H1 (cell line): ENCODE measurements at regions not wholly inside any gene's neighbourhood (a gene's known extent, or its start where the extent isn't known, plus 50 kb on each side); places are given as distances from the start of the nearest gene placed in this dataset.

Experiments used
- CTCF ChIA-PET: fragments of 300-600 bp; sonication (Branson Sonifier 250); formaldehyde crosslinking; loops from one replicate; lab custom pipeline; 2021; ENCODE audit not compliant: partially characterized antibody; lab: Charles Lee
- POLR2A ChIA-PET: fragments of 300-600 bp; sonication (Branson Sonifier 250); formaldehyde crosslinking; loops from one replicate; lab custom pipeline; 2021; ENCODE audit warnings: inconsistent platforms; ENCODE audit not compliant: partially characterized antibody; lab: Charles Lee
- DNase-seq, 2 experiments: peaks; one replicate each; pipeline versions ENCODE4 v3.0.0 to v3.0.0-alpha.2; 2010 to 2022; ENCODE audit warnings: low spot score in 2 of 2, low read depth in 1 of 2, mixed read lengths in 1 of 2
- FAIRE-seq: peaks from 2 replicates; lab custom pipeline; 2011; peaks lifted over from hg19 to GRCh38; lab: Jason Lieb, UNC
- H2AFZ ChIP-seq: 2 replicates; pipeline ENCODE4 v1.8.1; 2012; ENCODE audit warnings: low read length, inconsistent platforms
- H2AK5ac ChIP-seq: 2 replicates; pipeline ENCODE4 v1.6.1; 2013; ENCODE audit warnings: low read depth, low read length
- H2BK120ac ChIP-seq: replicated peaks from 2 replicates; pipeline ENCODE3; 2013; ENCODE audit warnings: low read depth, low read length, inconsistent platforms
- H2BK12ac ChIP-seq: 2 replicates; pipeline ENCODE4 v1.6.1; 2013; ENCODE audit warnings: low read depth, low read length
- H2BK15ac ChIP-seq: 2 replicates; pipeline ENCODE4 v1.6.1; 2013; ENCODE audit warnings: low read length
- H2BK20ac ChIP-seq: 2 replicates; pipeline ENCODE4 v1.6.1; 2013; ENCODE audit warnings: low read length
- H2BK5ac ChIP-seq: 2 replicates; pipeline ENCODE4 v1.6.1; 2013; ENCODE audit warnings: low read depth, low read length
- H3K14ac ChIP-seq: 2 replicates; pipeline ENCODE4 v1.6.1; 2013; ENCODE audit warnings: inconsistent platforms; ENCODE audit not compliant: insufficient read length
- H3K18ac ChIP-seq: 2 replicates; pipeline ENCODE4 v1.6.1; 2013; ENCODE audit warnings: low read length; ENCODE audit errors: extremely low read depth
- H3K23ac ChIP-seq: 2 replicates; pipeline ENCODE4 v1.6.1; 2013; ENCODE audit warnings: inconsistent platforms; ENCODE audit not compliant: insufficient read length
- H3K23me2 ChIP-seq: 2 replicates; pipeline ENCODE4 v1.6.1; 2013; ENCODE audit warnings: low read depth, low read length
- H3K27ac ChIP-seq: 2 replicates; pipeline ENCODE4 v1.6.1; 2011; ENCODE audit warnings: low read depth, low read length, inconsistent platforms
- H3K27me3 ChIP-seq, 4 experiments: replicated peaks in 1 of 4; 1 replicate in 1 of 4; 2 replicates in 3 of 4; pipeline versions ENCODE4 v1.6.1 to v1.8.1; 2011 to 2013; ENCODE audit warnings: low read length in 3 of 4, mild to moderate bottlenecking in 3 of 4, inconsistent platforms in 2 of 4, mixed read lengths in 2 of 4, moderate library complexity in 1 of 4; ENCODE audit not compliant: control insufficient read depth in 3 of 4, insufficient read depth in 3 of 4; ENCODE audit errors: extremely low read depth in 1 of 4
- H3K36me3 ChIP-seq, 4 experiments: 2 replicates each; pipeline versions ENCODE4 v1.6.1 to v1.8.1; 2011 to 2013; ENCODE audit warnings: mild to moderate bottlenecking in 4 of 4, low read length in 3 of 4, moderate library complexity in 2 of 4, control low read depth in 1 of 4, inconsistent platforms in 1 of 4; ENCODE audit not compliant: insufficient read depth in 4 of 4, control insufficient read depth in 2 of 4
- H3K4ac ChIP-seq: replicated peaks from 2 replicates; pipeline ENCODE3; 2013; ENCODE audit warnings: low read length, low read depth, mixed read lengths, inconsistent platforms; ENCODE audit not compliant: insufficient read length
- H3K4me1 ChIP-seq, 4 experiments: replicated peaks in 1 of 4; 1 replicate in 1 of 4; 2 replicates in 3 of 4; pipeline versions ENCODE4 v1.6.1 to v1.8.1; 2011 to 2013; ENCODE audit warnings: low read length in 3 of 4, inconsistent platforms in 2 of 4, mixed read lengths in 1 of 4; ENCODE audit not compliant: insufficient read depth in 4 of 4, control insufficient read depth in 3 of 4
- H3K4me2 ChIP-seq, 2 experiments: 2 replicates each; pipeline versions ENCODE4 v1.6.1 to v1.8.1; 2011 to 2013; ENCODE audit warnings: low read depth in 2 of 2, low read length in 2 of 2, control low read depth in 1 of 2, inconsistent platforms in 1 of 2, mild to moderate bottlenecking in 1 of 2; ENCODE audit not compliant: insufficient read depth in 1 of 2
- H3K4me3 ChIP-seq, 4 experiments: fragments of 200-600, 300-600 bp in 1 of 4; sonication (generic), shearing (Covaris generic), sonication (Bioruptor Twin) in 1 of 4; 2 replicates each; pipeline versions ENCODE4 v1.5.1 to v1.8.1; 2011 to 2016; ENCODE audit warnings: low read length in 4 of 4, low read depth in 3 of 4, control low read depth in 2 of 4, inconsistent platforms in 2 of 4, mild to moderate bottlenecking in 2 of 4, mixed read lengths in 1 of 4, moderate library complexity in 1 of 4; ENCODE audit not compliant: insufficient read depth in 2 of 4; ENCODE audit errors: extremely low read depth in 1 of 4
- H3K56ac ChIP-seq: replicated peaks from 2 replicates; pipeline ENCODE3; 2013; ENCODE audit warnings: low read depth, mild to moderate bottlenecking, mixed read lengths, low read length, inconsistent platforms; ENCODE audit not compliant: insufficient read length
- H3K79me1 ChIP-seq: 2 replicates; pipeline ENCODE4 v1.6.1; 2013; ENCODE audit warnings: low read depth, low read length, control low read depth
- H3K79me2 ChIP-seq, 2 experiments: 2 replicates each; pipeline versions ENCODE4 v1.6.1 to v1.8.1; 2012 to 2013; ENCODE audit warnings: low read length in 2 of 2, mild to moderate bottlenecking in 2 of 2, inconsistent platforms in 1 of 2; ENCODE audit not compliant: insufficient read depth in 2 of 2, control insufficient read depth in 1 of 2
- H3K9ac ChIP-seq, 4 experiments: replicated peaks in 1 of 4; 1 replicate in 1 of 4; 2 replicates in 3 of 4; pipeline versions ENCODE4 v1.6.1 to v1.8.1; 2011 to 2013; ENCODE audit warnings: low read depth in 3 of 4, low read length in 3 of 4, control low read depth in 2 of 4, mild to moderate bottlenecking in 2 of 4, moderate library complexity in 2 of 4, inconsistent platforms in 1 of 4; ENCODE audit errors: extremely low read depth in 1 of 4
- H3K9me3 ChIP-seq, 2 experiments: 2 replicates each; pipeline versions ENCODE4 v1.6.1 to v1.8.1; 2012 to 2013; ENCODE audit warnings: mild to moderate bottlenecking in 2 of 2, moderate library complexity in 2 of 2, control low read depth in 1 of 2, inconsistent platforms in 1 of 2, low read depth in 1 of 2, low read length in 1 of 2, mixed read lengths in 1 of 2; ENCODE audit not compliant: insufficient read depth in 2 of 2
- H4K20me1 ChIP-seq, 2 experiments: replicated peaks in 1 of 2; 2 replicates each; pipeline versions ENCODE3 to v1.8.1; 2011 to 2013; ENCODE audit warnings: inconsistent platforms in 2 of 2, low read length in 2 of 2, mild to moderate bottlenecking in 1 of 2; ENCODE audit not compliant: insufficient read depth in 2 of 2, control insufficient read depth in 1 of 2
- H4K5ac ChIP-seq: 2 replicates; pipeline ENCODE4 v1.6.1; 2013; ENCODE audit warnings: low read length, low read depth, mixed read lengths, inconsistent platforms; ENCODE audit not compliant: insufficient read length
- H4K8ac ChIP-seq: 2 replicates; pipeline ENCODE4 v1.8.0; 2013; ENCODE audit warnings: mild to moderate bottlenecking, moderate library complexity, low read length, inconsistent platforms; ENCODE audit not compliant: insufficient read depth; ENCODE audit errors: extremely low read depth
- H4K91ac ChIP-seq: replicated peaks from 2 replicates; pipeline ENCODE3; 2013; ENCODE audit warnings: low read length, mixed read lengths, inconsistent platforms; ENCODE audit not compliant: insufficient read length
- E2F6 ChIP-seq: IDR thresholded peaks from 2 replicates; pipeline ENCODE4 v1.6.1; 2012; ENCODE audit warnings: inconsistent platforms
- EGR1 ChIP-seq: IDR thresholded peaks from 2 replicates; pipeline ENCODE4 v1.6.1; 2011; ENCODE audit warnings: low read depth, low read length, borderline replicate concordance
- EP300 ChIP-seq, 2 experiments: IDR thresholded peaks; 1 replicate in 1 of 2; 2 replicates in 1 of 2; pipeline ENCODE4 v1.6.1; 2011 to 2012; ENCODE audit warnings: low read depth in 2 of 2, low read length in 2 of 2, mild to moderate bottlenecking in 2 of 2, borderline replicate concordance in 1 of 2, inconsistent platforms in 1 of 2, moderate library complexity in 1 of 2
- KDM5A ChIP-seq: fragments of 200-600 bp; IDR thresholded peaks from 2 replicates; pipeline ENCODE4 v1.7.1; 2012; ENCODE audit warnings: mild to moderate bottlenecking, low read length, inconsistent platforms, mixed read lengths
- NRF1 ChIP-seq: IDR thresholded peaks from 2 replicates; pipeline ENCODE4 v1.6.1; 2011; ENCODE audit warnings: mild to moderate bottlenecking, low read depth, low read length, improper control_type of control experiment
- PHF8 ChIP-seq: fragments of 200-600 bp; sonication (generic); conservative IDR thresholded peaks from 2 replicates; pipeline ENCODE4 v1.7.1; 2012; ENCODE audit warnings: low read depth, mild to moderate bottlenecking, inconsistent platforms, low read length, moderate library complexity
- POLR2A ChIP-seq, 2 experiments: IDR thresholded peaks; 1 replicate in 1 of 2; 2 replicates in 1 of 2; pipeline ENCODE4 v1.6.1; 2011; ENCODE audit warnings: low read depth in 2 of 2, low read length in 2 of 2, mild to moderate bottlenecking in 2 of 2; ENCODE audit errors: control extremely low read depth in 1 of 2
- YY1 ChIP-seq: IDR thresholded peaks from 2 replicates; pipeline ENCODE4 v1.6.1; 2011; ENCODE audit warnings: low read depth, mild to moderate bottlenecking, low read length
- WGBS, 2 experiments: shearing (Covaris generic) in 1 of 2; methylation state at CpG; one replicate each; pipeline versions ENCODE4 v1.1.6 to v1.1.7; 2013 to 2015; ENCODE audit warnings: low lambda C conversion rate in 2 of 2, mixed read lengths in 2 of 2, inconsistent platforms in 1 of 2, low coverage in 1 of 2, missing lambda C conversion rate in 1 of 2; ENCODE audit not compliant: insufficient replicate concordance in 2 of 2, insufficient coverage in 1 of 2, insufficient read length in 1 of 2; ENCODE audit errors: extremely low coverage in 1 of 2, missing lambda C conversion rate in 1 of 2; 5-methylcytosine and 5-hydroxymethylcytosine counted together

DNA sequence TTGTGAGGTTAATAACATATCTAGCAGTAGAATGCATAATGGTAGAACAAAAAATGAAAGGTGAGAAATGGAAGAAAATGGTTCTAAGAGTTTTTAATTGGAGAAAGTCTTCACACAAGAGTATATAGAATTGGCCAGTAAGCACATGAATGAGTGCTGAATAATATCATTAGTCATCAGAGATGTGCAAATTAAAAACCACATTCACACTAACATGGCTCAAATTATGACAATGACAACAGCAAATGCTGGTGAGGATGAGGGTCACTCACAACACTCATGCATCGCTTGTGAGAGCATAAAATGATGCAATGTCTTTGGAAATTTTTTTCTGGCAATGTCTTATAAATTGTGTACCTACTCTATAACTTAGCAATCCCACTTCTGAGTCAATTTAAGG, 1355.4 kb upstream of the ACVR2A start:
- no peak overlapping the region for H2BK20ac ChIP-seq
- no peak overlapping the region for H3K56ac ChIP-seq
- H4K5ac ChIP-seq: no peak overlapping the region
- no peak overlapping the region for H2BK15ac ChIP-seq
- H4K91ac ChIP-seq: no peak overlapping the region
- WGBS, 2 experiments: 100% methylated on average over 1 of the region's 1 CpG; no CpG with 5 or more reads in 1 of the 2 experiments
- H3K36me3 ChIP-seq: peaks cover 0 to 3% (median 0%) of the 10 kb centered on the region in 4 experiments; a peak in 2 of 8 replicates
- peaks cover 6 to 11% of the 10 kb centered on the region in 2 experiments for H3K9me3 ChIP-seq
- H2BK12ac ChIP-seq: no peak overlapping the region
- no peak overlapping the region for H3K18ac ChIP-seq
- no peak overlapping the region for H2BK120ac ChIP-seq
- no peak overlapping the region for H3K14ac ChIP-seq
- H3K4me3 ChIP-seq: no peak overlapping the region
- H3K27ac ChIP-seq: no peak overlapping the region
- no peak overlapping the region for H3K4ac ChIP-seq
- no peaks in the 10 kb centered on the region for H3K4me1 ChIP-seq
- FAIRE-seq: no peak
- H3K79me1 ChIP-seq: no peaks in the 10 kb centered on the region
- no peak for DNase-seq
- H2AFZ ChIP-seq: no peak overlapping the region
- H3K27me3 ChIP-seq: no peaks in the 10 kb centered on the region
- ChIA-PET CTCF (no interaction called here), POLR2A (no interaction called here)
- H4K8ac ChIP-seq: no peak overlapping the region
- no peak overlapping the region for H2AK5ac ChIP-seq
- no peak overlapping the region for H3K4me2 ChIP-seq
- H4K20me1 ChIP-seq: no peaks in the 10 kb centered on the region
- H3K79me2 ChIP-seq: no peaks in the 10 kb centered on the region
- H3K9ac ChIP-seq: no peak overlapping the region
- no peaks in the 10 kb centered on the region; the same call in 1 of the 2 replicates for H3K23me2 ChIP-seq
- no peak overlapping the region for H3K23ac ChIP-seq
- no peak overlapping the region for H2BK5ac ChIP-seq
- no peak for TF ChIP-seq POLR2A (IDR thresholded peaks at IDR 0.05; ENCODE audit: control extremely low read depth in 1 of 2, low read depth in 2 of 2, low read length in 2 of 2)
- TF ChIP-seq PHF8: no peak
- TF ChIP-seq NRF1: no peak
- no peak for TF ChIP-seq E2F6
- TF ChIP-seq YY1: no peak
- TF ChIP-seq EGR1: no peak
- TF ChIP-seq EP300 (IDR thresholded peaks at IDR 0.05; ENCODE audit: borderline replicate concordance in 1 of 2, low read depth in 2 of 2, low read length in 2 of 2): no peak
- no peak for TF ChIP-seq KDM5A
